ENCODE measurements at regions not wholly inside any gene's neighbourhood (a gene's known extent, or its start where the extent isn't known, plus 50 kb on each side); places are given as distances from the start of the nearest gene placed in this dataset.

DNA sequence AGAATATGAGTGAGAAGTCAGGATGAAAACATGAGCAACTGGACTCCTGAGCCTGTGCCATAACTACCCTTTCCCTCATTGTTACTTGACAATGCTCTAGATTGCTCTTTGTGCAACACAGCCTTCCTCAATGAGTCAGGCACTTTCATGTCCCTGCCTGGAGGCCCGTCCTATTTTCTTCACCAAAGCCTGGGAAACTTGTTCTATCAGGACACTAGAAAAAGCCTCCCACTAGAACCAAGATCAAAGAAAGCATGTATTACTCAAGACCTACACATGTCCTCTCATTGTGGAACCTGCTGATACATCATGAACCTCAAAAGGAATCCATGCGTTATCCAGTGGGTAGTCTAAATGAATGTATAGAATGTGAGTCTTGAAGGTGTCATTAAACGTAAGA lies 624.5 kb downstream of the TOX3 start:
- Histone ChIP-seq H3K9me3 (replicated peaks; ENCODE audit: control insufficient read depth, insufficient read depth, low read length) (peaks cover 2% of the 10 kb centered on the region), H3K27ac (ENCODE audit: insufficient read depth, low read depth, low read length) (no peak overlapping the region), H2AFZ (ENCODE audit: low read depth, low read length) (no peak overlapping the region), H3K4me2 (ENCODE audit: insufficient read depth, low read length) (no peak overlapping the region), H4K20me1 (replicated peaks; ENCODE audit: control insufficient read depth, extremely low read depth, insufficient read depth, low read length) (no peaks in the 10 kb centered on the region), H3K27me3 (ENCODE audit: control insufficient read depth in 2 of 2, insufficient read depth in 2 of 2, low read length in 2 of 2) (no peaks in the 10 kb centered on the region), H3K36me3 (ENCODE audit: control insufficient read depth in 2 of 2, extremely low read depth in 1 of 2, insufficient read depth in 2 of 2, low read length in 2 of 2) (no peaks in the 10 kb centered on the region), H3K4me3 (replicated peaks in 1 of 3; ENCODE audit: insufficient read depth in 1 of 3, low read depth in 1 of 3, low read length in 3 of 3) (no peak overlapping the region), H3K9ac (replicated peaks; ENCODE audit: extremely low read depth, insufficient read depth, low read length) (no peak overlapping the region), H3K9me1 (replicated peaks; ENCODE audit: control insufficient read depth, extremely low read depth, insufficient read depth, low read length) (no peaks in the 10 kb centered on the region), H3K4me1 (ENCODE audit: control insufficient read depth, extremely low read depth, insufficient read depth, low read length) (no peaks in the 10 kb centered on the region), H3K79me2 (ENCODE audit: control insufficient read depth, insufficient read depth, low read length) (no peaks in the 10 kb centered on the region)
- POLR2A ChIA-PET = no interaction called here
- CTCF ChIA-PET = no interaction called here
- TF ChIP-seq POLR2AphosphoS5 (IDR thresholded peaks at IDR 0.05; ENCODE audit: insufficient read depth, low read depth, low read length) (no peak), EZH2 (IDR thresholded peaks at IDR 0.05; ENCODE audit: borderline replicate concordance, low read depth, low read length, severe bottlenecking) (no peak), JUN (IDR thresholded peaks at IDR 0.05; ENCODE audit: borderline replicate concordance, insufficient read depth, insufficient read length, low read depth) (no peak), POLR2A (IDR thresholded peaks at IDR 0.05; ENCODE audit: low read depth, low read length) (no peak), FOS (IDR thresholded peaks at IDR 0.05; ENCODE audit: borderline replicate concordance, insufficient read depth, low read length) (no peak), MYC (IDR thresholded peaks at IDR 0.05; ENCODE audit: low read depth, low read length) (no peak), GATA2 (IDR thresholded peaks at IDR 0.05; ENCODE audit: insufficient read depth, insufficient read length, low read depth, low read length) (no peak)
- TF ChIP-seq, protein P1, sequence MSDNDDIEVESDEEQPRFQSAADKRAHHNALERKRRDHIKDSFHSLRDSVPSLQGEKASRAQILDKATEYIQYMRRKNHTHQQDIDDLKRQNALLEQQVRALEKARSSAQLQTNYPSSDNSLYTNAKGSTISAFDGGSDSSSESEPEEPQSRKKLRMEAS (IDR thresholded peaks at IDR 0.05; ENCODE audit: insufficient read depth, insufficient read length) = no peak
- TF ChIP-seq, protein P2, sequence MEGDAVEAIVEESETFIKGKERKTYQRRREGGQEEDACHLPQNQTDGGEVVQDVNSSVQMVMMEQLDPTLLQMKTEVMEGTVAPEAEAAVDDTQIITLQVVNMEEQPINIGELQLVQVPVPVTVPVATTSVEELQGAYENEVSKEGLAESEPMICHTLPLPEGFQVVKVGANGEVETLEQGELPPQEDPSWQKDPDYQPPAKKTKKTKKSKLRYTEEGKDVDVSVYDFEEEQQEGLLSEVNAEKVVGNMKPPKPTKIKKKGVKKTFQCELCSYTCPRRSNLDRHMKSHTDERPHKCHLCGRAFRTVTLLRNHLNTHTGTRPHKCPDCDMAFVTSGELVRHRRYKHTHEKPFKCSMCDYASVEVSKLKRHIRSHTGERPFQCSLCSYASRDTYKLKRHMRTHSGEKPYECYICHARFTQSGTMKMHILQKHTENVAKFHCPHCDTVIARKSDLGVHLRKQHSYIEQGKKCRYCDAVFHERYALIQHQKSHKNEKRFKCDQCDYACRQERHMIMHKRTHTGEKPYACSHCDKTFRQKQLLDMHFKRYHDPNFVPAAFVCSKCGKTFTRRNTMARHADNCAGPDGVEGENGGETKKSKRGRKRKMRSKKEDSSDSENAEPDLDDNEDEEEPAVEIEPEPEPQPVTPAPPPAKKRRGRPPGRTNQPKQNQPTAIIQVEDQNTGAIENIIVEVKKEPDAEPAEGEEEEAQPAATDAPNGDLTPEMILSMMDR (IDR thresholded peaks at IDR 0.05; ENCODE audit: extremely low read depth in 1 of 2, insufficient read depth in 1 of 2, low read depth in 1 of 2, low read length in 2 of 2) = no peak
- BruUV-seq (replicated peaks) = no TSS peak
- DNase-seq (ENCODE audit: low read depth, low spot score) = no peak
- no peak for FAIRE-seq
- dilution Hi-C loops (cut with MboI; ENCODE audit: extremely low pct_ligation_motif_present, low sequenced_read_pairs) = no loop called here
- intact Hi-C loops (cut with micrococcal nuclease) = no loop called here

Measured in endothelial cell of umbilical vein (primary cell).